ENCODE measurements at regions not wholly inside any gene's neighbourhood (a gene's known extent, or its start where the extent isn't known, plus 50 kb on each side); places are given as distances from the start of the nearest gene placed in this dataset.
"Not testable (repeated sequence)": the region's sequence is repeated elsewhere in the genome, so short reads cannot be mapped to it uniquely, and the experiment has no call there.

GRCh38 chr12:68443695-68444094 is 111.5 kb upstream of the MDM1 start:
- Mint-ChIP-seq H3K4me1 (peaks cover 93 to 100% of the 10 kb centered on the region in 2 donors), H3K36me3 (peaks cover 0 to 55% (median 9%) of the 10 kb centered on the region in 3 donors), H3K27ac (peak overlapping the region in 5 of 6 donors; percentile 49 to 95 (median 82)), H3K4me3 (peak overlapping the region; percentile 19 to 87 (median 44))
- not testable (repeated sequence) for H3K27me3 Mint-ChIP-seq (ENCODE audit: low read depth in 3 of 3); DNase-seq; H3K9me3 Mint-ChIP-seq

GRCh38 chr12:68445824-68446223 is 113.7 kb upstream of the MDM1 start:
- peak overlapping the region; percentile 82 to 95 (median 90) for H3K27ac Mint-ChIP-seq
- peaks cover 0 to 2% (median 0%) of the 10 kb centered on the region in 6 donors for H3K9me3 Mint-ChIP-seq
- peaks cover 0 to 4% (median 0%) of the 10 kb centered on the region in 3 donors for H3K27me3 Mint-ChIP-seq (ENCODE audit: low read depth in 3 of 3)
- H3K4me1 Mint-ChIP-seq, result peaks cover 95 to 100% of the 10 kb centered on the region in 2 donors
- peak overlapping the region; percentile 63 to 91 (median 69) for H3K4me3 Mint-ChIP-seq
- H3K36me3 Mint-ChIP-seq, result peaks cover 0 to 45% (median 9%) of the 10 kb centered on the region in 3 donors
- no peak for DNase-seq

GRCh38 chr12:68446384-68446783 is 114.2 kb upstream of the MDM1 start:
- DNase-seq, result no peak
- H3K27ac Mint-ChIP-seq, result peak overlapping the region; percentile 79 to 95 (median 90)
- H3K9me3 Mint-ChIP-seq, result peaks cover 0 to 2% (median 0%) of the 10 kb centered on the region in 6 donors
- peaks cover 95 to 100% of the 10 kb centered on the region in 2 donors for H3K4me1 Mint-ChIP-seq
- peaks cover 0 to 4% (median 0%) of the 10 kb centered on the region in 3 donors for H3K27me3 Mint-ChIP-seq (ENCODE audit: low read depth in 3 of 3)
- peaks cover 0 to 41% (median 9%) of the 10 kb centered on the region in 3 donors for H3K36me3 Mint-ChIP-seq
- peak overlapping the region; percentile 63 to 91 (median 79) for H3K4me3 Mint-ChIP-seq

- Mint-ChIP-seq H3K4me3 (peak overlapping the region; percentile 68 to 91 (median 79)), H3K9me3 (peaks cover 0 to 2% (median 0%) of the 10 kb centered on the region in 6 donors), H3K36me3 (peaks cover 0 to 34% (median 9%) of the 10 kb centered on the region in 3 donors), H3K4me1 (peaks cover 95 to 100% of the 10 kb centered on the region in 2 donors), H3K27ac (peak overlapping the region; percentile 83 to 96 (median 93)), H3K27me3 (ENCODE audit: low read depth in 3 of 3) (peaks cover 0 to 4% (median 0%) of the 10 kb centered on the region in 3 donors)
- no peak for DNase-seq
These were observed 115.0 kb upstream of the MDM1 start for GRCh38 chr12:68446901-68447796.

DNA sequence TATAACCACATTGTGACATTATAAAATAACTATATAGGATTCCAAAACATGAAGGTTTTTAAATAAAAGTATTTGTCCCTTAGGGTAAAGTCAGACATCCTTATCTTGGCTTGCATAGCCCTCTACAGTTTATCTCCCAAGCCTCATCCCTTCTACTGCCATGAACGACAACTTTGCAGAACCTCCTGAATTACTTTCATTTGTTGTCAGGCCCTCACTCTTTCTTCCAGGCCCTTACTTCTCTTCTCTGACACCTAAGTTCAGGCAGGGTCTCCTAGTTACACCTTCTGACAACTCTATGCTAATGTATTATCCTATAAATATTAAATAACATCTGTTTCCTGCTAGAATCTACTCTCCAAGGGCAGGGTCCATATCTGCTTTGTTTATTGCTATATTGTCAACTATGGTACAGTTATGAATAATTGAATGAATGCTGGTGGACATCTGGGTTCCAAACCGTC is 115.7 kb upstream of the MDM1 start:
- peaks cover 0 to 28% (median 9%) of the 10 kb centered on the region in 3 donors for H3K36me3 Mint-ChIP-seq
- no peak for DNase-seq
- H3K27ac Mint-ChIP-seq, result peak overlapping the region; percentile 83 to 96 (median 93)
- peak overlapping the region; percentile 60 to 91 (median 79) for H3K4me3 Mint-ChIP-seq
- H3K9me3 Mint-ChIP-seq, result peaks cover 0 to 2% (median 0%) of the 10 kb centered on the region in 6 donors
- peaks cover 95 to 100% of the 10 kb centered on the region in 2 donors for H3K4me1 Mint-ChIP-seq
- H3K27me3 Mint-ChIP-seq (ENCODE audit: low read depth in 3 of 3), result peaks cover 0 to 4% (median 0%) of the 10 kb centered on the region in 3 donors

- peak overlapping the region; percentile 83 to 96 (median 94) for H3K27ac Mint-ChIP-seq
- peaks cover 0 to 3% (median 0%) of the 10 kb centered on the region in 3 donors for H3K27me3 Mint-ChIP-seq (ENCODE audit: low read depth in 3 of 3)
- H3K36me3 Mint-ChIP-seq, result peaks cover 0 to 19% (median 7%) of the 10 kb centered on the region in 3 donors
- no peaks in the 10 kb centered on the region for H3K9me3 Mint-ChIP-seq
- H3K4me1 Mint-ChIP-seq, result peaks cover 95 to 100% of the 10 kb centered on the region in 2 donors
- no peak for DNase-seq
- H3K4me3 Mint-ChIP-seq, result peak overlapping the region; percentile 55 to 91 (median 79)
These were observed 117.0 kb upstream of the MDM1 start for GRCh38 chr12:68449196-68449595.

GRCh38 chr12:68450947-68451260 is 118.7 kb upstream of the MDM1 start:
- peak overlapping the region; percentile 84 to 98 (median 92) for H3K4me3 Mint-ChIP-seq
- peaks cover 95 to 100% of the 10 kb centered on the region in 2 donors for H3K4me1 Mint-ChIP-seq
- H3K27ac Mint-ChIP-seq, result peak overlapping the region; percentile 91 to 99 (median 94)
- no peak for DNase-seq
- H3K36me3 Mint-ChIP-seq, result peaks cover 0 to 6% (median 2%) of the 10 kb centered on the region in 3 donors
- H3K27me3 Mint-ChIP-seq (ENCODE audit: low read depth in 3 of 3), result peaks cover 0 to 3% (median 0%) of the 10 kb centered on the region in 3 donors
- no peaks in the 10 kb centered on the region for H3K9me3 Mint-ChIP-seq

DNA sequence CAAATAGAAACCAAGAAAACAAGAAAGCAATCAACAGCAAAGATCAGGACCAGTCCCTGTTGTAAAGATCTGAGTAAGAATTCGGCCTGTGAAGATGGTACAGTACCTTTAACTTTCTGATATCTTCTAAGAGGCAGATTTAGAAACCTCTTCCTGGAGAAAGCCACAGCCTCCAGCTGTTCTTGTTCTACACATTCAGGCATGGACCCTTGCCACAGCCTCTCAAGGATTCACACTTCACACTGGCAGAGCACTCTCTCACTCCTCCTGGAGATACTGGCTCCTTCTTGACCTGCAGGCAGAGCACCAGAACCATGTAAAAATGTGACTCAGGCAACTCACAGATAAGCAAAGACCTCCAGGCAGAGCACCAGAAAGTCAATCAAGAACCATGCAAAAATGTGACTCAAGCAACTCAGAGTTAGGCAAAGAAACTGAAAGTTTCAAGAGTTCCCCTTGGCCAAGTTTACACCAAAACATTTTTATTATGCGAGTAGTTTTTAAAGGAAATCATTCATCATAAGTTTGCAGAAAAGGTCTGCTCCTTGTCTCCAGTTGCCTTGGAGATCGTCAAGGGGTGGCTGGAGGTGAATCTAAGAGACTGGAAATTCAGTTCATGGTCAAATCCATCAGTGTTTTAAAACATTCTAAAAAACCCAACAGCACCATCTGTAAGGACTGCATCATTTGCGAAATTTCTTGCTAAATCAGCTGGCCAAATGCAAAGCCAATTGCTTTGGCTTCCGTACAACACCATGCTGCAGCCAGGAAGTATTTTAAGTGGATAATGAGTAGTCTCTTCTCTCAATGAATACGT is 119.3 kb upstream of the MDM1 start:
- Mint-ChIP-seq H3K27me3 (ENCODE audit: low read depth in 3 of 3) (peaks cover 0 to 3% (median 0%) of the 10 kb centered on the region in 3 donors), H3K4me3 (peak overlapping the region; percentile 84 to 98 (median 92)), H3K27ac (peak overlapping the region; percentile 91 to 99 (median 94)), H3K4me1 (peaks cover 95 to 100% of the 10 kb centered on the region in 2 donors), H3K9me3 (no peaks in the 10 kb centered on the region), H3K36me3 (peaks cover 0 to 6% (median 5%) of the 10 kb centered on the region in 3 donors)
- DNase-seq, result peak; percentile 56 to 70 (median 69)

- peak overlapping the region; percentile 69 to 98 (median 92) for H3K4me3 Mint-ChIP-seq
- DNase-seq, result no peak
- peaks cover 96 to 100% of the 10 kb centered on the region in 2 donors for H3K4me1 Mint-ChIP-seq
- peaks cover 0 to 3% (median 0%) of the 10 kb centered on the region in 3 donors for H3K27me3 Mint-ChIP-seq (ENCODE audit: low read depth in 3 of 3)
- H3K9me3 Mint-ChIP-seq, result no peaks in the 10 kb centered on the region
- peak overlapping the region; percentile 91 to 99 (median 94) for H3K27ac Mint-ChIP-seq
- peaks cover 0 to 6% (median 3%) of the 10 kb centered on the region in 3 donors for H3K36me3 Mint-ChIP-seq
These were observed 120.0 kb upstream of the MDM1 start for GRCh38 chr12:68452078-68452715.

GRCh38 chr12:68453278-68453677 is 121.1 kb upstream of the MDM1 start:
- peaks cover 94 to 98% of the 10 kb centered on the region in 2 donors for H3K4me1 Mint-ChIP-seq
- DNase-seq, result peak in 1 of 3 donors; percentile 38
- peaks cover 0 to 6% (median 0%) of the 10 kb centered on the region in 3 donors for H3K36me3 Mint-ChIP-seq
- H3K9me3 Mint-ChIP-seq, result no peaks in the 10 kb centered on the region
- peaks cover 0 to 3% (median 0%) of the 10 kb centered on the region in 3 donors for H3K27me3 Mint-ChIP-seq (ENCODE audit: low read depth in 3 of 3)
- H3K4me3 Mint-ChIP-seq, result peak overlapping the region; percentile 69 to 98 (median 92)
- peak overlapping the region; percentile 87 to 99 (median 92) for H3K27ac Mint-ChIP-seq

- Mint-ChIP-seq H3K36me3 (peaks cover 0 to 6% (median 0%) of the 10 kb centered on the region in 3 donors), H3K27ac (peak overlapping the region; percentile 87 to 99 (median 92)), H3K9me3 (no peaks in the 10 kb centered on the region), H3K4me1 (peaks cover 93 to 98% of the 10 kb centered on the region in 2 donors), H3K4me3 (peak overlapping the region; percentile 69 to 98 (median 92)), H3K27me3 (ENCODE audit: low read depth in 3 of 3) (peaks cover 0 to 3% (median 0%) of the 10 kb centered on the region in 3 donors)
- no peak for DNase-seq
These were observed 121.7 kb upstream of the MDM1 start for GRCh38 chr12:68453876-68454275.

DNA sequence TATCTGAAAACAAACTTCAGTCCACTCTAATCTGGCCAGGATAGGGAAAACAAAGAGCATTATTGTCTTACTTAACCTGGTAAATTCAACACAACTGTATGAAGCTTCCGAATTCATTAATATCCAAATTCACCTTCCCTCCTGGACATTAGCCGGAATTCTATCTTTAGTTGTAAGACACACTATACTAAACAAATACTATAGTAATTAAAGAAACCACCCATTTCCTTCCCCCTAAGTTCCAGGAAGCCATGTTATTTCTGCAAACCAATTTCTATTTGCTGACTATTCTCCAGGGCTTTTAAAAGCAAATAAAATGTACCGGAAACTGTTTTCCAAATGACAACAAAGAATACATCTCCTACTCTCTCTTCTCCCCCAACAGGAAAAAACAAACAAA is 122.7 kb upstream of the MDM1 start:
- H3K27ac Mint-ChIP-seq, result peak overlapping the region; percentile 76 to 99 (median 86)
- H3K36me3 Mint-ChIP-seq, result peaks cover 0 to 6% (median 0%) of the 10 kb centered on the region in 3 donors
- H3K4me1 Mint-ChIP-seq, result peaks cover 91 to 96% of the 10 kb centered on the region in 2 donors
- H3K4me3 Mint-ChIP-seq, result peak overlapping the region; percentile 42 to 71 (median 68)
- H3K9me3 Mint-ChIP-seq, result no peaks in the 10 kb centered on the region
- DNase-seq, result no peak
- H3K27me3 Mint-ChIP-seq (ENCODE audit: low read depth in 3 of 3), result peaks cover 0 to 2% (median 0%) of the 10 kb centered on the region in 3 donors

All from immature natural killer cell (primary cell).